Hepatocyte (in vitro differentiated cells): ENCODE measurements at regions not wholly inside any gene's neighbourhood (a gene's known extent, or its start where the extent isn't known, plus 50 kb on each side); places are given as distances from the start of the nearest gene placed in this dataset.
"Not testable (repeated sequence)": the region's sequence is repeated elsewhere in the genome, so short reads cannot be mapped to it uniquely, and the experiment has no call there.

Experiments used
- CTCF ChIP-seq: fragments of 200-600 bp; sonication (generic); IDR thresholded peaks from 2 replicates; pipeline ENCODE4 v1.5.1; 2016; ENCODE audit warnings: antibody characterized with exemption, mild to moderate bottlenecking; ENCODE audit not compliant: poor library complexity
- EZH2 ChIP-seq: fragments of 200-600 bp; sonication (generic); IDR thresholded peaks from 2 replicates; pipeline ENCODE4 v1.6.1; 2016; ENCODE audit warnings: antibody characterized with exemption, mild to moderate bottlenecking, borderline replicate concordance
- EZH2phosphoT487 ChIP-seq: fragments of 200-600 bp; sonication (generic); IDR thresholded peaks from one replicate; pipeline ENCODE4 v1.6.1; 2018; ENCODE audit warnings: antibody characterized with exemption, mild to moderate bottlenecking, low read depth, moderate library complexity; ENCODE audit not compliant: unreplicated experiment, severe bottlenecking

GRCh38 chr1:95797761-95798160 is 563.8 kb downstream of the RWDD3 start:
- not testable (repeated sequence) for TF ChIP-seq CTCF, EZH2, EZH2phosphoT487
